SIG-M5 treated with dmso at 0.1 percent for 504 hours (cell line): ENCODE measurements at regions not wholly inside any gene's neighbourhood (a gene's known extent, or its start where the extent isn't known, plus 50 kb on each side); places are given as distances from the start of the nearest gene placed in this dataset.

ENCODE experiments used
- DNase-seq: peaks from one replicate; lab custom pipeline; 2025; ENCODE audit not compliant: unreplicated experiment; lab: John Stamatoyannopoulos, UW

DNA sequence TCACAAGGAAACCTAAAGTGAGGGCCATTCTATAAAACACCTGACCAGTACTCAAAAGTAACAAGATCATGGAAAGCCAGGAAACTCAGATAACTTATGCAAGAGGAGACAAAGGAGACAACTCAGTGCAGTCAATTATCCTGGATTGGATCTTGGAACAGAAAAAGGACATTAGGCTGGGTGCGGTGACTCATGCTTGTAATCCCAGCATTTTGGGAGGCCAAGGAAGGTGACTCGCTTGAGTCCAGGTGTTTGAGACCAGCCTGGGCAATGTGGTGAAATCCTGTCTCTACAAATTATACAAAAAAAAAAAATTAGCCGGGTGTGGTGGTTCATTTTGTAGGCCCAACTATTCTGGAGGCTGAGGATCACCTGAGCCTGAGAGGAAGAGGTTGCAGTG, 424.5 kb upstream of the SPRED2 start:
- no peak for DNase-seq

DNA sequence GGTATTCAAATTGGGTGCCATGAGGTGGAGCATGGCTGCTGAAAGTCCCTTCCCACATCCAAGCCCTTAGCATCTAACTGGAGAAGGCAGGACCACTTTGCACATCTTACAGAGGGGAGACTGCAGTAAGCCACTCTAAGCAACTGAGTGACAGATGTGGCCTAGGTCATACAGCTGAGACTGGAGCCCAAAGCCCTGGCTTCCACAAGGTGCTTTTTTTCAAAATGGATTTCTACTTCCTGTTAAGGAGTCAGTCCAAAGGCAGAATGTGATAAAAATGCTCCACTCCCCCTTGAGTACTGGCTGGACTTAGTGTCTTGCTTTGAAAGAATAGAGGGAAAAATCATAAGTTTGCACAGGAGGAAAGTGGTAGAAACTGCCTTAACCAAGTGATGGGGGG, 424.0 kb upstream of the SPRED2 start:
- no peak for DNase-seq

DNA sequence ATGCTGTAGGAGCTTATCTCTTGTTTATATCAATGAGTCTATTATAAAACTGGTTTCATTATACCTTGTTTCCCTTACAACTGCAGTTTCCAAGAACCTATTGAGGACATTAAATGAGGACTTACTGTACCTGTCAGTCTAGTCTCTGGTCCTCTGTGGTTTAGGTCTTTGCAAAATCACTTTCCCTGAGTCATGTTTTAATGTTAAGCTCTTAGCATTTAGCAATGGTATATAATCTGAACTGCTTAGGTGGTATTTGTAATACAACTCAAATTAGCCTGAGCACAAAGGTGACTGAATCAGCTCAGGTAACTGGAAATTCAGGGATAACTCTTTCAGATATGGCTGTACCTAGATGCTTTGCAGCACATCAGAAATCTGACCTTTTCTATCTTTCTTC, 418.3 kb upstream of the SPRED2 start:
- no peak for DNase-seq

DNA sequence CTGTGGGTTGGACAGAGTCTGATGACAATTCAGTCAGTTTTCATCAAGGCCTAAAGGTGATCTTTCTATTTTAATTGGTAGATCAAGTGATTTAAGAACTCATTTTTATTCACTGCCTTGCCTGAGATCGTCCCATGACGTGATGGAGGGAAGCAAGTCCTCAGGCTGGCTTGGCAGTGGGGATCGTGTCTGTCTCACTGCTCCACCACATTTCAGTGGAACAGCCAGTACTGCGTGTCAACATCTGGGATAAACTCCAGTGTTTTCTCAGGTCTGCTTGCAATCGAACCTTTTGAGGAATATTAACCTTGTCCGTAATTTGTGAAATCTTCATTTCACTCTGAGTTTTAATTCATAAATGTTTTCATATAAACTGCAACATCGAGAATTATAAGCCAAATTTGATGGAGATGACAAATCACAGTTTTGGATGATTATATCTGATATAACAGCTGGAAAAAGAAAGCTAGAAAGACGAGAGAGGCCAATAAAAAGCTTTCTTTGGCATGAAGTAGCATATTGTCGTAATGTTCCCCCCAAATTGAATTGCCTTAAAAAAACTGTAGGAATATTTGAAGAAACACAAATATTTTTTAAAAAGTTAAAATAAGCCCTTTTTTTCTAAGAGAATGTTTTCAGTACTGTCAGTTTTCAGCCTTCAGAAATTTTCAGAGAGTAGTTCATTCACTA, 414.7 kb upstream of the SPRED2 start:
- no peak for DNase-seq

DNA sequence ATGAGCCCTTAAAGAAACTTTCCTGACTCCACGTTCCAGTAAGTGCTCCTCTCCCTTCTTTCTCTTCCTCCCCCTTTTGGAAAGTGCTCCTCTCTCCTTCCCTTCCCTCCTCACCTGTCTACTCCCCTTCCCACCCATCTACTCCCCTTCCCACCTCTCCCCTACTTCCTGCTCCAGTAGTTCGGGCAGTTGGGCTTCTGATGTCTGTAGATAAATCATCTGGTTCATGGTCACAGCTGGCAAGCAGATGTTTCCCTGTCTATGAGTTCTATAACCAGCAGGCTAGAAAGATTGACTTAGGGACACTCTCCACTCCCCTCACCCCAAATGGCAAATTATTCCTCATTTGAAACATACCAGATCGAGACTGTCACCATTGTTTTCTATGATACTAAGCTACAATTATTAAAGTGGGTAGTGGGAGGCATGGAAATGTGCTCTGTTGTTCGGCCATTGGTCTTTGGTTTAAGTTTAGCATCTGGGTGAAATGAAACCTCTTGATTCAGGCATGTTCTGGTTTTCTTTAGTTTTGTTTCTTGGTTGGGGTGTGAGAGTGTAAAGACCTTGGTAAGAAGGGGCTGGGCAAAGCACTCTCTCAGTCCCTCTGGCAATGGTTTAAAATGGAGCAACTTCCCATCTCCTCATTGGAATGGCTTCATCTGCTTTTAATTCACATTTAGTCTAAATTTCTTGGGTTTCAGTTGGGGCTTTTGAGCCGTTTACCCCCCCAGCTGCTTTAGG, 413.2 kb upstream of the SPRED2 start:
- no peak for DNase-seq

DNA sequence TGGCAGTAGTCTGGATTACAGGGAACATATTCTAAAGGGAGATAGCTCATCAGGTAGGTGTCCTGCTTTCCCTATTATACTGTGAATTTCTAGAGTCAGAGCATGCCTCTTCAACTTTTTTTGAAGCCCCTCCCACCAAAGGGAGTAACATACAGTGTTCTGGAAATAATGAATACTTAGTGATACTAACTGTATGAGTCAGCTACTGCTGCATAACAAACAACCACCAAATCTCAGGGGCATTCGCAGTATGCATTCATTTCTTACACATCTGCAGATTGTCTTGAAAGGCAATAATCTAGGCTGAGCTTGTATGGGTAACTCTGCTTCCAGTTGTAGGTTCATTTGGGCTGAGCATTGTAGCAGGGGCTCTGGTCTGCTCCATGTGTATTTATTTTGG, 409.7 kb upstream of the SPRED2 start:
- DNase-seq, result no peak

DNA sequence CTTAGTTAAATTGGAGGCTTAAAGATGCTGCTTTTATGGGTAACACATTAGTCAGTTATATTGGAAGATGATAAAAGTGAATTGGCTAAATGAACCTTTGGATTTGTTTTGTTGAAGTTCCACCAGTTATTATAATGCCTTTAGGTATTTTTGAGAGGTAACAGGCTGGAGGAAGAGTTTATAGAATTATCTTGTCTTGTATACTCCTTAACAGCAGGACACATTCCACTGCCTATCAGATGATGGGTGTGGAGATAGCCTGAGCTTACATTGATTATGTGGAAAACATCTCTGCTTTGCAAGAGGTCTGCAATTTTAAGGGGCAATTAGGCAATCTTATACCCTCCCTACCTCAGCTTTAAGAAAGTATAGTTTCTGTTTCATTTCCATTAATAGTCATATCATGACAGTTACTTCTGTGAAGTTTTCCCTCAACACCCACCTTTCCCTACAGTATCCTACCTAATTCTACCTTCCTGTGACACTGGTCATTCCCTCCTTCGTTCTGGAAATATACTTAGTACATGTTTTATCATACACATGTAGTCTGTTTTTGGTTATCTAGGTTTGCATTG, 403.7 kb upstream of the SPRED2 start:
- DNase-seq, result no peak

DNA sequence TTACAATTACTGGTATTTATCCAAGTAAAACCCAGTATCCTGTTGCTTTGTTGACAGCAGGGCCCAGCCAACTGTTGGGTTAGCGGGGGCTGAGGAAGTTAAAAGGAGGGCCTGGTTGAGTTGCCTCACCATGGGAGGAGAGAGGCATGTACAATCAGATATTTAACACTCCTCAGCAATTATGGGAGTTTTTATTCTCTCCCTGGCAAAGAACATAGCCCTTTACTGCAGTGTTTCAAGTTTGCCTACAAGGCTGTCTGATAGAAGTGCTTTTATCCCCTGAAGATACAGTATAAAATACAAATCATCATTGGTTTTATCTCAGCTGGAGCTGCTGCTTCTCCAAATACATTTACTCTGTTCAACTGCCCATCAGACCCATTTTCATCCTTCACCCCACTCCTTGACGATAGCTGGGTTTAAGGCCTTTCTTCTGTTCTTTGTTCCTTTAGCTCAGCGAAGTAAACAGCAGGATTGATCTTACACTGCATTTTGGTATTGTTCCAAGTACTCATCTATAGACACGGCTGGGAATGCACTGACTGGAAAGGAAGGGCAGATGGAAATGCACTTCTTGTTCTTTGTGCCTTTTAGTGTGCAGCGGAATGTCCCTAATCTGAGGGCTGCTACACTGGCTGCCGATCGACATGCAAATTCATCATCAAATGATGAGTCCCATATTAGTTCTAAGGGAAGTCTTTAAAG, 402.5 kb upstream of the SPRED2 start:
- no peak for DNase-seq

DNA sequence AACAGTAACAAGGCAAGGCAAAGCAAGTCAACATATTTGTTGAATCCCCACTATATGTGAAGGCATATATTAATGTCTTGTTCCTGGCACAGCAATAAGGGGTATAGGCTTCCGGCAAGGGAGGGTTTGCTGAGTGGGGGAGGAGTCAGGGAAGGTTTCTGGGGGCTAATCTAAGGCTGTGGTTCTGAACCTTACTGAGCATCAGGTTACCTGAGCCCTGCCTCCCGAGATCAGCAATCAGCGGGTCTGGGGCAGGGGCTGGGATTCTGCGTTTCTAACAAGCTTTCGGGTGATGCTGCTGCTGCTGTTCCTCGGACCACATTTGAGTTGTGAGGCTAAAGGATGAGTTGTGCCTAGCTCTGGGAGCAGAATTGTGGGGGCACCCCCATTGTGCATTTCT, 401.7 kb upstream of the SPRED2 start:
- DNase-seq, result no peak

DNA sequence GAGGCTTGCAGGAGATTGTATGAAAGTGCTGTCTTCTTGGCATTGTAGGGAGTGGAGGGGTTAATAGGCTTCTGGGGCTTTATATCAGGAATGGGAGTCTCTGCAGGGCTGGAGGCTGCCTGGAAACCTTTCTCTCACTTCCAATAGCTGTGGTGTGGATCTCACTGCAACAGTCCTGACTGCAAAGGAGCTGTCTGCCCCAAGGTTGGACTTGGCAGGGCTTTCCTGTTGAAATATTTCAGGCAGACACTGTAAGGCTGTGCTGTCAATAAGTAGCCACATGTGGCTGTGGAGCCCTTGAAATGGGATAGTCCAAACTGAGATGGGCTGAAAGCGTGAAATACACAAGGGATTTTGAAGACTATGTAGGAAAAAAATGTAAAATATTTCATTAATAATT, 399.1 kb upstream of the SPRED2 start:
- no peak for DNase-seq

DNA sequence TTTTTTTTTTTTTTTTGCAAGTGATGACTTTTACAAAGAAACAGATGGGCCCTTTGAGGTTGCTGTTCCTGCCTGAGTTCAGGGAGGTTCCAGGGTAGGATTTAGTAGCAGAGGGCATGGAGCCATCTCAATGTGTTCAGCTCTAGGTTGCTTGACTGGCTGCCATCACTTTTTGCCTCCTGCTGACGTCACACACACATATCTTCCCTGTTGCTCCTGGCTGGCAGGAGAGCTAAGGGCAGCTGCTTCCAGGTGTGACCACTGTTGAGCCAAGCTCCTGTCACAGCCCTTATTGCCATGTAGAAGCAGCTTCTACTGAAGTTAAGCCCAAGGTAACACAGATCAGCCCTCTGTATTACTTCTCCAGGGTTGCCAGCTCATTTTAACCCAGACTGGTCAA, 394.2 kb upstream of the SPRED2 start:
- DNase-seq, result no peak

DNA sequence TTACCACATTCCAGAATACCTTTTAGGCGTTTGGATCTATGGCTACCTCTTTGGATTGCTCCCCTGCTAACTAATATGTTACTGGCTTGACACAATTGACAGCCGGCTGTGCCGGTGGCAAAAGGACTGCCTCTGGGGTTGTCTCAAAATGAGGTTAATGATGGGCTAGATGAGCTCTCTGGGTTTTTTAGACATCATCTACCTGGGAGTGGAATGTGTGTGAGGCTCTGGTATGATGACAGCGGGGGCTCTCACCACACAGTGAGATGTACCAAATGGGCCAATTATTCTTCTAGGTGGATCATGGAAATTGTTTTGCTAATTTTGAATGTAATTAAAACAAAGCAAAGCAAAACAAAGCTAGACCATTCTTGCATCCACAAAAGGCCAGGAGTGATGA, 391.1 kb upstream of the SPRED2 start:
- DNase-seq, result no peak

DNA sequence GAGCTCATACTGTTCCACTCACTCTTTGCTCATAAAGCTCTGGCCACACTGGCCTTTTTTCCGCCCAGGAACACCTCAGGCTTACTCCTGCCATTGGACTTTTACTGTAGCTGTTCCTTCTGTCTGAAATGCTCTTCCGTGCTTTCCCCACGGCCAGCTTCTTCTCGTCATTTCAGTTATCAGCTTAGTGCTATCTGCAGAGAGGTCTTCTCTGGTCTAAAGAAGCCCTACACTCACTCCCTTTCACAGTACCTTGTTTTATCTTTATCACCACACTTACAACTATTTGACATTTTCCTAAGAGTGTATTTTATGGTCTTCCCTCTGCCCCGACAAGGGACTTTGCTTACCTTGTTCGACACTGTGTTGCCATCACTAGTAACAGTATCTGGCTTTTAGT, 388.1 kb upstream of the SPRED2 start:
- DNase-seq, result no peak

DNA sequence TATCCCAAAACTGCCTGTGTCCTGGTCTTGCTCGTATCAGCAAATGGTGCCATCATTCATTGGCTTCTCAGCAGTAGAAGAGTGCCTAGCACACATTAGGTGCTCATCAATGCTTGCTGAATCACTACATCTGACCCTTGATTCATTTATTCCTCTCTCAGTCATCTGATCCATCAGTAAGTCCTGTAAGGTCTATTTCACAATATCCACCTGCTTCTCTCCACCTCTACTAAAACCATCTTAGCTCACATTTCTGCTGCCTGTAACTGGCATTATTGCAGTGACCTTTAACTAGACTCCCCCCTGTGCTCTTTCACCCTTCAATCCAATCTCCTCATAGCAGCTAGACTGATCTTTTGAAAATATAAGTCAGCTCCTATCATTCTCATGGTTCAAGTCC, 387.6 kb upstream of the SPRED2 start:
- no peak for DNase-seq

DNA sequence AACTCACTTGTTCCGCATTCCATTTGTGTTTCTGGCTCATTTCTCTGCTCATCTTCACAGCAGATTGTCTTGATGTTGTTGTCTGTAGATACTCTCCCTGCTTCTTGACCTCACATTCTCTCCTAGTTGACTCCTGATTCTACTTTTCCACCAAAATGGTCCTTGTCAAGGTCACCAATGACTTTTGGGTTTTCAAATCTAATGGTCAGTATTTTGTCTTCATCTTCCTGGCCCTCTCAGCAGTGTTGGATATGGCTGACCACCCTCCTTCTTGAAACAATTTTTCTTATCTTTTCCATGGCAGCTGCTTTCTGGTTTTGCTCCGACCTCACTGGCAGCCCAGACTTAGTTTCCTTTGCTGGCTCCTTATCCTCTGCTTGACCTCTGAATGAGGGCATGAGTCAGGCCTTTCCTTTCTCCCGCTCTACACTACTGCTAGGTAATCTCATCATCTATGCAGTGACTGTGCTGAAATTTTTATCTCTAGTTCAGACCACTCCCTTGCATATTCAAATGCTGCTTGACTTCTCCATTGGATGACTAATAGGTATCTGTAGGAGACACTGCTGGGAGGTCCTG, 386.6 kb upstream of the SPRED2 start:
- DNase-seq, result no peak

DNA sequence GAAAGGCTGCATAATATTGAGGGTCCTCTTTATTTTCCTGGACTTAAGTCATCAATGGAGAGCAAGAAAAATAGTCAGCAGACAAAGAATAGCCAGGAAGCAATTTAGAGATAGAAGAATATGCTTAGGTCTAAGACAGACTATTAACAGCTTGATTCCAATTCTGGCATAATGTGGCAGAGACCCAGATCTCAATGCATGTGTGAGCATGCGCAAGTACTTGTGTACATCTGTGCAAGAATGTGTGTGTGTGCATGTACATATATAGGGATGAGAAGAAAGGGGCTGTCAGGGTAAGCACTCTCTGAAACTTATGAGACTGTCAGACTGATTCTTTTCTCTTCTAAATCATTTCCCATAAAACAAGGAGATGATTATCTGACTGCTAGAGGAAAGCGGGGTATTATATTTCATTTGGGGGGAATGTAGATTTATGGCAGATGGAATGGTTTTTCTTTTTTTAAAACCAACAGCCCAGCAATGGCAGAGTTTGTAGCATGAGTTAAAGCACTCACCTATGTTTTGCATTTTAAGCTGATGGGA, 381.3 kb upstream of the SPRED2 start:
- no peak for DNase-seq

DNA sequence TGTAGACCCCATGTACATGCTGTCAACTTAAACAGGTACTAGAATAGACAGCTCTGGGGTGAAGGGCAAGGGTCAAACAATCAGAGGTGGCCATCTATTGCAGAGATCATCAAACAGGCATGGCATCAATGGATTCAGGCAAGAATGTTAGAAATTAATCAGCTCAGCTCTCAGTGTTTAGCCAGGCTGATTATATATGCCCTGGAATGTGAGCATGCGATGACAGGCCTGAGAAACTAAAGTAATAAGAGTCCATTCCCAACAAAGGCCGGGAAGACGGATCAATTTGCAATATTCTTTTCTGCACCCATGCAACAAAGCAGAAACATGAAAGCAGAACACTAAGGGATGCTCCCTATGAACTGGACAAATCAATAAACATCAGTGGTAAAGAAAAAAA, 380.5 kb upstream of the SPRED2 start:
- no peak for DNase-seq

DNA sequence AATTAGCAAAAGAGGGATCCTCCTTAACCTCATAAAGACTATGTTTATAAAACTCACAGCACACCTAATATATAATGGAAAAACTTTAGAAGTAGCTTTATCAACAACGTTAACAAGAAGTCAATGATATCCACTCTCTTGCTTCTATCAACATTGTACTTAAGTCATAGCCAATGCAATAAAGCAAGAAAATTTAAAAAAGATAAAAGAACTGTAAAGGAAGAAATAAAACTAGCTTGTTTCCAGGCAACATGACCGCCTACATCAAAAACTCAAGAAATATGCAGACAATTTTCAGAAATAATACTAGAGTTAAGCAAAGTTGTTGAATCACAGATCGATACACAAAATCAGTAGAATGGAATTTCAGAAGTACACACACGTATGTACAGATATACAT, 375.5 kb upstream of the SPRED2 start:
- DNase-seq, result no peak

DNA sequence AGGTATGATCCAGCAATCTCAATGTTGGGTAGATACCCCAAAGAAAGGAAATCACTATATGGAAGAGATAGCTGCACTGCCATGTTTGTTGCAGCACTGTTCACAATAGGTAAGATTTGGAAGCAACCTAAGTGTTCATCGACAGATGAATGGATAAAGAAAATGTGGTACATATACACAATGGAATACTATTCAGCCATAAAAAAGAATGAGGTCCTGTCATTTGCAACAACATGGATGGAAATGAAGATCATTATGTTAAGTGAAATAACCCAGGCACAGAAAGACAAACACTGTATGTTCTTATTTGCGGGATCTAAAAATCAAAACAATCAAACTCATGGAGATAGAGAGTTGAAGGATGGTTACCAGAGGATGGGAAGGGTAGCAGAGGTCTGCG, 372.4 kb upstream of the SPRED2 start:
- no peak for DNase-seq

DNA sequence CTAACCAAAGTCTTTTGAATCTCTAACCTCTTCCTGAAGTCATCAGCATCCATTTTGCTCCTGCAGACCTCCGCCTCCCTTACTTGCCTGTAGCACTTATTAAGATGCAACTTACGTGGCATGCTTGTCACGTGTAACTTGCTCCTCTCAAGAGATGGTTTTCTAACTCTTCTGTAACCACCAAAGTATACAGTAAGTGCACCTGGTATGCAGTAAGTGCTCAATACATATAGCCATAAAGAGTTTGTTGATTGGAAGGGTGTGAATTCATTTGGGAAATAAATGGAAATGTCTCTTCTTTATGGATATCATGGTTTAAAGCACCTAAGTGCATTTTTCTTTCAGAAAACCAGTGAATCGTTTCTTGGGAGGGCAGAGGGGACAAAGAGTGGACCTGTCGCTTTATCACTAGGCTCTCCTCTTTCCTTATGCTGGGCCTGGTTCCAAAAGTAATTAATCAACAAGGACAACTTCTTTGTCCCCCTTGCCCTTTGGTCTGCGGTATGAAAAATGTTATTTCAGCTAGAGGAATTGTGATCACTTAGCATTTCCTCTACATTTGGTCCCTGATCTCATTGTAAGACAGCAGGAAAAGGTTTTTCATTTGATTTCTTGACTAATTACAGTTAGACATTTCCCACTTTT, 370.0 kb upstream of the SPRED2 start:
- DNase-seq, result no peak

DNA sequence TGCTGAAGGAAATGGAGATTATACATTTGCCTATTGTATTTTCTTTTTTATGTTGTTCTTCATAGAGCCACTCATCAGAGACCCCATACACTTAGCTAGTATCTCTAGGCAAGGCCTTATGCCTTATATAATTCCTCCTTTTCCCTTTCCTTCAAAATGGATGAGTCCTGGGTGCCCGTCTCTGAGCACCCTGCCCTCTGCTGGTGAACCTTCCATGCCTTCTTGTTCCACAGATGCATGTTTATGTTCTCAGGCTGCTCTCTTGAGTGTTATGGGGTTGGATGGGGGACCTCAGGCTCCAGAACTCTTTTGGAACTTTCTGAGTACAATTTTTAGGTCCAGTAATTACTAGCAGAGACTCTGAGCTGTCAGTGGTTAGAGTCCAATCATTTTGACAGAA, 368.6 kb upstream of the SPRED2 start:
- no peak for DNase-seq
